Esophagus squamous epithelium (tissue), 4 donors: ENCODE measurements at regions not wholly inside any gene's neighbourhood (a gene's known extent, or its start where the extent isn't known, plus 50 kb on each side); places are given as distances from the start of the nearest gene placed in this dataset.

Experiments used
- POLR2A ChIP-seq, 4 donors: fragments of 450-650 bp; IDR thresholded peaks; one replicate each; pipeline ENCODE4 v1.6.1; 2017; ENCODE audit warnings: antibody characterized with exemption in 4 of 4, mild to moderate bottlenecking in 4 of 4, moderate library complexity in 3 of 4
- TF ChIP-seq, protein P1 (sequence below), 6 experiments: fragments of 450-650 bp in 4 of 6; fragments of 200-600 bp in 2 of 6; sonication (generic) in 2 of 6; IDR thresholded peaks; one replicate each; pipeline ENCODE4 v1.5.1; 2016 to 2019; ENCODE audit warnings: antibody characterized with exemption in 6 of 6, mild to moderate bottlenecking in 4 of 6, moderate library complexity in 4 of 6

GRCh38 chr6:66623050-66623449 is 916.0 kb upstream of the EYS start:
- TF ChIP-seq POLR2A (IDR thresholded peaks at IDR 0.05) = no peak
- TF ChIP-seq, protein P1, sequence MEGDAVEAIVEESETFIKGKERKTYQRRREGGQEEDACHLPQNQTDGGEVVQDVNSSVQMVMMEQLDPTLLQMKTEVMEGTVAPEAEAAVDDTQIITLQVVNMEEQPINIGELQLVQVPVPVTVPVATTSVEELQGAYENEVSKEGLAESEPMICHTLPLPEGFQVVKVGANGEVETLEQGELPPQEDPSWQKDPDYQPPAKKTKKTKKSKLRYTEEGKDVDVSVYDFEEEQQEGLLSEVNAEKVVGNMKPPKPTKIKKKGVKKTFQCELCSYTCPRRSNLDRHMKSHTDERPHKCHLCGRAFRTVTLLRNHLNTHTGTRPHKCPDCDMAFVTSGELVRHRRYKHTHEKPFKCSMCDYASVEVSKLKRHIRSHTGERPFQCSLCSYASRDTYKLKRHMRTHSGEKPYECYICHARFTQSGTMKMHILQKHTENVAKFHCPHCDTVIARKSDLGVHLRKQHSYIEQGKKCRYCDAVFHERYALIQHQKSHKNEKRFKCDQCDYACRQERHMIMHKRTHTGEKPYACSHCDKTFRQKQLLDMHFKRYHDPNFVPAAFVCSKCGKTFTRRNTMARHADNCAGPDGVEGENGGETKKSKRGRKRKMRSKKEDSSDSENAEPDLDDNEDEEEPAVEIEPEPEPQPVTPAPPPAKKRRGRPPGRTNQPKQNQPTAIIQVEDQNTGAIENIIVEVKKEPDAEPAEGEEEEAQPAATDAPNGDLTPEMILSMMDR (IDR thresholded peaks at IDR 0.05) = no peak
